Liver (tissue), 8 donors: ENCODE measurements at regions not wholly inside any gene's neighbourhood (a gene's known extent, or its start where the extent isn't known, plus 50 kb on each side); places are given as distances from the start of the nearest gene placed in this dataset.

Source experiments
- DNase-seq: peaks from one replicate; pipeline ENCODE4 v3.0.0-alpha.2; 2017; ENCODE audit warnings: low spot score
- H3K27ac ChIP-seq, 2 donors: one replicate each; pipeline ENCODE4 v1.7.0; 2013; ENCODE audit warnings: inconsistent platforms in 2 of 2, low read length in 2 of 2, control low read depth in 1 of 2, low read depth in 1 of 2, mild to moderate bottlenecking in 1 of 2
- H3K27me3 ChIP-seq, 4 donors: one replicate each; pipeline versions ENCODE4 v1.6.1 to v1.7.0; 2013; ENCODE audit warnings: low read length in 3 of 4, inconsistent platforms in 1 of 4, mild to moderate bottlenecking in 1 of 4, moderate library complexity in 1 of 4; ENCODE audit not compliant: control insufficient read depth in 4 of 4, insufficient read depth in 4 of 4
- H3K36me3 ChIP-seq, 4 donors: one replicate each; pipeline versions ENCODE4 v1.6.1 to v1.7.0; 2013; ENCODE audit warnings: low read length in 3 of 4, mild to moderate bottlenecking in 3 of 4, low read depth in 1 of 4, moderate library complexity in 1 of 4; ENCODE audit not compliant: control insufficient read depth in 4 of 4, insufficient read depth in 3 of 4
- H3K4me1 ChIP-seq, 4 donors: one replicate each; pipeline versions ENCODE4 v1.6.1 to v1.7.0; 2013; ENCODE audit warnings: low read length in 3 of 4, mild to moderate bottlenecking in 3 of 4, moderate library complexity in 1 of 4; ENCODE audit not compliant: control insufficient read depth in 4 of 4, insufficient read depth in 4 of 4
- H3K4me3 ChIP-seq, 3 donors: one replicate each; pipeline versions ENCODE4 v1.6.1 to v1.7.0; 2013; ENCODE audit warnings: low read length in 3 of 3, control low read depth in 1 of 3, low read depth in 1 of 3, mild to moderate bottlenecking in 1 of 3
- H3K9ac ChIP-seq, 2 donors: one replicate each; pipeline ENCODE4 v1.7.0; 2013; ENCODE audit warnings: low read length in 2 of 2, mild to moderate bottlenecking in 2 of 2, moderate library complexity in 2 of 2, control low read depth in 1 of 2, low read depth in 1 of 2
- H3K9me3 ChIP-seq, 4 donors: one replicate each; pipeline versions ENCODE4 v1.6.1 to v1.7.0; 2013; ENCODE audit warnings: low read length in 3 of 4; ENCODE audit not compliant: control insufficient read depth in 4 of 4
- ATF3 ChIP-seq: IDR thresholded peaks from 2 replicates; pipeline ENCODE4 v1.6.1; 2016; ENCODE audit warnings: antibody characterized with exemption
- CTCF ChIP-seq: fragments of 150-350 bp; IDR thresholded peaks from 2 replicates; pipeline ENCODE4 v1.5.1; 2017; ENCODE audit warnings: improper control_type of control experiment, low read depth, low read length; ENCODE audit not compliant: missing input control
- FOXA1 ChIP-seq: IDR thresholded peaks from 2 replicates; pipeline ENCODE4 v1.6.1; 2016; ENCODE audit warnings: antibody characterized with exemption
- FOXA2 ChIP-seq: IDR thresholded peaks from 2 replicates; pipeline ENCODE4 v1.6.1; 2016; ENCODE audit warnings: antibody characterized with exemption
- GABPA ChIP-seq, 2 donors: IDR thresholded peaks in 1 of 2; conservative IDR thresholded peaks in 1 of 2; 2 replicates each; pipeline ENCODE4 v1.6.1; 2016; ENCODE audit warnings: antibody characterized with exemption in 2 of 2, mild to moderate bottlenecking in 1 of 2, moderate library complexity in 1 of 2
- HNF4A ChIP-seq, 2 donors: conservative IDR thresholded peaks; 2 replicates each; pipeline ENCODE4 v1.6.1; 2016; ENCODE audit warnings: antibody characterized with exemption in 2 of 2, mild to moderate bottlenecking in 2 of 2
- HNF4G ChIP-seq: IDR thresholded peaks from 2 replicates; pipeline ENCODE4 v1.6.1; 2016; ENCODE audit warnings: antibody characterized with exemption
- JUND ChIP-seq, 2 donors: IDR thresholded peaks; 2 replicates each; pipeline ENCODE4 v1.6.1; 2016; ENCODE audit warnings: antibody characterized with exemption in 2 of 2
- MAX ChIP-seq: IDR thresholded peaks from 2 replicates; pipeline ENCODE4 v1.6.1; 2016; ENCODE audit warnings: antibody characterized with exemption
- NR2F2 ChIP-seq: IDR thresholded peaks from 2 replicates; pipeline ENCODE4 v1.6.1; 2016; ENCODE audit warnings: antibody characterized with exemption
- RAD21 ChIP-seq, 2 donors: IDR thresholded peaks; 2 replicates each; pipeline ENCODE4 v1.6.1; 2016; ENCODE audit warnings: antibody characterized with exemption in 2 of 2, mild to moderate bottlenecking in 2 of 2
- REST ChIP-seq: IDR thresholded peaks from 2 replicates; pipeline ENCODE4 v1.6.1; 2016; ENCODE audit warnings: antibody characterized with exemption, mild to moderate bottlenecking
- RXRA ChIP-seq, 2 donors: IDR thresholded peaks; 2 replicates each; pipeline ENCODE4 v1.6.1; 2017 to 2018; ENCODE audit warnings: antibody characterized with exemption in 2 of 2, mild to moderate bottlenecking in 1 of 2
- SP1 ChIP-seq: IDR thresholded peaks from 2 replicates; pipeline ENCODE4 v1.6.1; 2018; ENCODE audit warnings: antibody characterized with exemption, mild to moderate bottlenecking
- TAF1 ChIP-seq: conservative IDR thresholded peaks from 2 replicates; pipeline ENCODE4 v1.6.1; 2016; ENCODE audit warnings: antibody characterized with exemption, mild to moderate bottlenecking
- YY1 ChIP-seq: IDR thresholded peaks from 2 replicates; pipeline ENCODE4 v1.6.1; 2016; ENCODE audit warnings: antibody characterized with exemption, mild to moderate bottlenecking
- WGBS: extraction: QIAGEN DNeasy Blood & Tissue Kit; methylation state at CpG from one replicate; pipeline ENCODE4 v1.1.7; 2013; 5-methylcytosine and 5-hydroxymethylcytosine counted together
- donor health status: healthy.
- donor health status: healthy.
- donor health status: healthy.
- donor health status: healthy.
- donor health status: healthy.

GRCh38 chr1:47569261-47569660, 131.4 kb downstream of the FOXD2 start:
- H3K4me1 ChIP-seq = no peaks in the 10 kb centered on the region
- no peaks in the 10 kb centered on the region for H3K9me3 ChIP-seq
- WGBS = 77% methylated on average over 5 of the region's 5 CpGs
- H3K4me3 ChIP-seq = no peak overlapping the region
- TF ChIP-seq MAX = no peak
- TF ChIP-seq YY1 = no peak
- TF ChIP-seq HNF4G = no peak
- no peak for TF ChIP-seq HNF4A (conservative IDR thresholded peaks at IDR 0.05)
- no peak for TF ChIP-seq FOXA1
- no peak for TF ChIP-seq CTCF
- no peak for TF ChIP-seq NR2F2
- no peak for TF ChIP-seq JUND (IDR thresholded peaks at IDR 0.05)
- no peak for TF ChIP-seq REST
- TF ChIP-seq ATF3 = no peak
- TF ChIP-seq GABPA (IDR thresholded peaks at IDR 0.05 in 1 of 2, conservative IDR thresholded peaks at IDR 0.05 in 1 of 2) = no peak
- TF ChIP-seq FOXA2 = no peak
- H3K27ac ChIP-seq = no peak overlapping the region
- no peaks in the 10 kb centered on the region for H3K36me3 ChIP-seq
- no peak overlapping the region for H3K9ac ChIP-seq
- H3K27me3 ChIP-seq = no peaks in the 10 kb centered on the region
- DNase-seq = no peak

GRCh38 chr1:47569681-47570470, 132.0 kb downstream of the FOXD2 start:
- whole genome bisulfite sequencing = 34% methylated on average over 9 of the region's 9 CpGs

More at GRCh38 chr1:47569681-47570470, 132.0 kb downstream of the FOXD2 start:
- Histone ChIP-seq H3K9ac (no peak overlapping the region), H3K27me3 (no peaks in the 10 kb centered on the region), H3K36me3 (no peaks in the 10 kb centered on the region), H3K27ac (no peak overlapping the region), H3K9me3 (no peaks in the 10 kb centered on the region), H3K4me1 (no peaks in the 10 kb centered on the region), H3K4me3 (no peak overlapping the region)
- DNase-seq = no peak
- TF ChIP-seq FOXA2 (no peak), HNF4G (no peak), RXRA (IDR thresholded peaks at IDR 0.05) (peak in 1 of 2 donors; percentile 20), JUND (IDR thresholded peaks at IDR 0.05) (no peak), CTCF (peak; percentile 25), TAF1 (no peak), HNF4A (conservative IDR thresholded peaks at IDR 0.05) (no peak), NR2F2 (no peak), MAX (no peak), SP1 (no peak), RAD21 (IDR thresholded peaks at IDR 0.05) (peak; percentile 57 to 61), REST (no peak), YY1 (no peak)
